GM19240 (cell line): ENCODE measurements at regions not wholly inside any gene's neighbourhood (a gene's known extent, or its start where the extent isn't known, plus 50 kb on each side); places are given as distances from the start of the nearest gene placed in this dataset.

Source experiments
- DNase-seq: peaks from one replicate; pipeline ENCODE4 v3.0.0; 2011; ENCODE audit warnings: low spot score; ENCODE audit not compliant: insufficient read length

- DNase-seq, result peak; percentile 50
These were observed 142.0 kb downstream of the TSN start for GRCh38 chr2:121897335-121897970.

- no peak for DNase-seq
These were observed 143.0 kb downstream of the TSN start for GRCh38 chr2:121898483-121898882.

GRCh38 chr2:121900391-121900790 lies 144.9 kb downstream of the TSN start:
- no peak for DNase-seq

- DNase-seq, result peak; percentile 41
These were observed 146.7 kb downstream of the TSN start for GRCh38 chr2:121902171-121902591.

- no peak for DNase-seq
These were observed 147.2 kb downstream of the TSN start for GRCh38 chr2:121902616-121903015.

GRCh38 chr2:121903037-121903689 lies 147.7 kb downstream of the TSN start:
- DNase-seq, result no peak

- no peak for DNase-seq
These were observed 149.2 kb downstream of the TSN start for GRCh38 chr2:121904656-121905055.

GRCh38 chr2:121905201-121905600 lies 149.8 kb downstream of the TSN start:
- DNase-seq, result no peak

- DNase-seq, result no peak
These were observed 150.7 kb downstream of the TSN start for GRCh38 chr2:121906170-121906569.

- DNase-seq, result no peak
These were observed 152.5 kb downstream of the TSN start for GRCh38 chr2:121907928-121908327.

GRCh38 chr2:121910139-121910538 lies 154.7 kb downstream of the TSN start:
- DNase-seq, result no peak

GRCh38 chr2:121911036-121911435 lies 155.6 kb downstream of the TSN start:
- no peak for DNase-seq

GRCh38 chr2:121917143-121917542 lies 161.7 kb downstream of the TSN start:
- no peak for DNase-seq

- no peak for DNase-seq
These were observed 162.8 kb downstream of the TSN start for GRCh38 chr2:121918231-121918630.

GRCh38 chr2:121919803-121920202 lies 164.4 kb downstream of the TSN start:
- no peak for DNase-seq

- DNase-seq, result no peak
These were observed 170.0 kb downstream of the TSN start for GRCh38 chr2:121925466-121925865.

GRCh38 chr2:121943285-121943684 lies 187.8 kb downstream of the TSN start:
- no peak for DNase-seq

GRCh38 chr2:121944072-121944831 lies 188.8 kb downstream of the TSN start:
- DNase-seq, result no peak

GRCh38 chr2:121947674-121948073 lies 192.2 kb downstream of the TSN start:
- no peak for DNase-seq

- no peak for DNase-seq
These were observed 193.8 kb downstream of the TSN start for GRCh38 chr2:121949271-121949670.

- DNase-seq, result no peak
These were observed 200.0 kb downstream of the TSN start for GRCh38 chr2:121955426-121955825.

- no peak for DNase-seq
These were observed 200.4 kb downstream of the TSN start for GRCh38 chr2:121955872-121956271.

GRCh38 chr2:121960251-121960650 lies 204.8 kb downstream of the TSN start:
- DNase-seq, result no peak
